HFFc6 (cell line): ENCODE measurements at regions not wholly inside any gene's neighbourhood (a gene's known extent, or its start where the extent isn't known, plus 50 kb on each side); places are given as distances from the start of the nearest gene placed in this dataset.

Experiments used
- DNase-seq: peaks from one replicate; pipeline ENCODE4 v3.0.0-alpha.2; 2018
- H3K27ac Mint-ChIP-seq: 2 replicates; pipeline ENCODE4 v1.8.0; 2020; ENCODE audit warnings: mild to moderate bottlenecking, mixed read lengths
- H3K27me3 Mint-ChIP-seq: 2 replicates; pipeline ENCODE4 v1.8.0; 2021; ENCODE audit warnings: mild to moderate bottlenecking, moderate library complexity, mixed read lengths; ENCODE audit not compliant: insufficient read depth
- H3K36me3 Mint-ChIP-seq: 2 replicates; pipeline ENCODE4 v1.8.0; 2021; ENCODE audit warnings: low read depth, mixed read lengths
- H3K4me1 Mint-ChIP-seq: 2 replicates; pipeline ENCODE4 v1.8.0; 2020; ENCODE audit warnings: low read depth, mixed read lengths
- H3K4me3 Mint-ChIP-seq: 2 replicates; pipeline ENCODE4 v1.8.0; 2020; ENCODE audit warnings: mild to moderate bottlenecking, moderate library complexity, mixed read lengths
- H3K9me3 Mint-ChIP-seq: 2 replicates; pipeline ENCODE4 v1.8.0; 2020; ENCODE audit warnings: mild to moderate bottlenecking, mixed read lengths
- CTCF ChIP-seq: fragments of 200-600 bp; sonication (generic); IDR thresholded peaks from 2 replicates; pipeline ENCODE4 v1.5.0; 2021; ENCODE audit warnings: antibody characterized with exemption, mild to moderate bottlenecking

- TF ChIP-seq CTCF: no peak
- no peak for DNase-seq
- H3K9me3 Mint-ChIP-seq: peaks cover 5% of the 10 kb centered on the region
- no peaks in the 10 kb centered on the region for H3K4me1 Mint-ChIP-seq
- no peaks in the 10 kb centered on the region for H3K36me3 Mint-ChIP-seq
- H3K27me3 Mint-ChIP-seq: peaks cover 2% of the 10 kb centered on the region; the same call in 1 of the 2 replicates
- no peak overlapping the region for H3K27ac Mint-ChIP-seq
- no peak overlapping the region for H3K4me3 Mint-ChIP-seq
Measured at GRCh38 chr9:80400624-80401230, 829.0 kb downstream of the TLE4 start.

DNA sequence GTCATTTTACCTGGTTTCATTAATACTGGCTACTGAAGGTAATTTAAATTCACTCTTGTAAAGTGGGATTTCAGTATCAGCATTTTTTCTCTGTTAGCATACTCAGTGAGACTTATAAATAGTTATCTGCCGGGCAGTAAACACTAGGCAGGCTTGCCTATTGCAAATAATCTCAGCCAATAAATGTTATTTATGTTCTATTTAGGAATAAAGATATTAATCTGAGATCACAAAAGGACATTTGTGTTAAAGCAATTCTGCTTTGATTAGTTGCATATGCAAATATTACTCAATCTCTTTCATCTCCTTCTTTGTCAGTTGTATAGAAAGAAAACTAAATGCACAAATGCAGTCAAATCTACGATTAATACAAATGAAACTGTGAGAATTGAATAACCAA lies 827.8 kb downstream of the TLE4 start:
- no peaks in the 10 kb centered on the region for H3K36me3 Mint-ChIP-seq
- DNase-seq: no peak

GRCh38 chr9:80387828-80388227 lies 816.1 kb downstream of the TLE4 start:
- no peak for TF ChIP-seq CTCF

More for the DNA sequence above, 827.8 kb downstream of the TLE4 start:
- Mint-ChIP-seq H3K27me3 (peaks cover 2% of the 10 kb centered on the region; the same call in 1 of the 2 replicates), H3K27ac (no peak overlapping the region), H3K4me3 (no peak overlapping the region), H3K4me1 (no peaks in the 10 kb centered on the region), H3K9me3 (no peaks in the 10 kb centered on the region; the same call in 1 of the 2 replicates)
- TF ChIP-seq CTCF: no peak

GRCh38 chr9:80385246-80385645 lies 813.5 kb downstream of the TLE4 start:
- no peaks in the 10 kb centered on the region for H3K27me3 Mint-ChIP-seq
- H3K27ac Mint-ChIP-seq: no peak overlapping the region
- H3K4me3 Mint-ChIP-seq: no peak overlapping the region
- no peak for TF ChIP-seq CTCF
- H3K4me1 Mint-ChIP-seq: no peaks in the 10 kb centered on the region
- H3K9me3 Mint-ChIP-seq: peaks cover 7% of the 10 kb centered on the region; the same call in 1 of the 2 replicates
- no peaks in the 10 kb centered on the region for H3K36me3 Mint-ChIP-seq
- DNase-seq: no peak

More at GRCh38 chr9:80387828-80388227, 816.1 kb downstream of the TLE4 start:
- Mint-ChIP-seq H3K27me3 (no peaks in the 10 kb centered on the region), H3K4me3 (no peak overlapping the region), H3K4me1 (no peaks in the 10 kb centered on the region), H3K36me3 (no peaks in the 10 kb centered on the region), H3K27ac (no peak overlapping the region), H3K9me3 (peaks cover 11% of the 10 kb centered on the region)
- no peak for DNase-seq

DNA sequence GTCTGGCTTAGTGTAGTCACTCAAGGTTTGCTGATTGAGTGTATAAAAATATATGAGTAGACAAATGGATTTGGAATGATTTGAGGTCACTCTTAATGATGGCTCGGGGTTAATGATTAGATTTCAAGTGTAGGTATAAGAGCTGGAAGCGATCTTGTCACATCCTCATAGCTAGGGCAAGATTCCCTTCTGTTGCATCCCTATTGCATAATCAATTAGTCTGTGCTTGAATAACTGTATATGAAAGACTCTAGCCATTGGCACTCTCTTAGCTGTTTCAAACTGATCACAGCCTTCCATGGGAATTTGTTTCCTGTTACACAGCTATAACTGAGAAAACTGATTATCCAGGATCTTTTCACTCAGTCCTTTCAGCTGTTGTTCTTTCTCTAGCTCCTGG lies 811.6 kb downstream of the TLE4 start:
- no peak overlapping the region for H3K27ac Mint-ChIP-seq
- no peak for TF ChIP-seq CTCF
- DNase-seq: no peak
- H3K4me1 Mint-ChIP-seq: no peaks in the 10 kb centered on the region
- peaks cover 11% of the 10 kb centered on the region for H3K9me3 Mint-ChIP-seq
- no peaks in the 10 kb centered on the region for H3K36me3 Mint-ChIP-seq
- no peaks in the 10 kb centered on the region for H3K27me3 Mint-ChIP-seq
- H3K4me3 Mint-ChIP-seq: no peak overlapping the region
